CD14-positive monocyte (primary cell): ENCODE measurements at regions not wholly inside any gene's neighbourhood (a gene's known extent, or its start where the extent isn't known, plus 50 kb on each side); places are given as distances from the start of the nearest gene placed in this dataset.
"Not testable (repeated sequence)": the region's sequence is repeated elsewhere in the genome, so short reads cannot be mapped to it uniquely, and the experiment has no call there.

Source experiments
- DNase-seq, 3 donors: peaks; one replicate each; pipeline ENCODE4 v3.0.0-alpha.2; 2011 to 2022
- H2AFZ ChIP-seq: 2 replicates; pipeline ENCODE4 v1.6.0; 2012; ENCODE audit warnings: mild to moderate bottlenecking, low read depth, low read length, inconsistent platforms; ENCODE audit not compliant: insufficient read depth, poor library complexity, severe bottlenecking
- H3K27ac ChIP-seq, 2 donors: 1 replicate in 1 of 2; 2 replicates in 1 of 2; pipeline ENCODE4 v1.5.1; 2012 to 2013; ENCODE audit warnings: low read length in 2 of 2, control low read depth in 1 of 2, inconsistent platforms in 1 of 2, low read depth in 1 of 2, mild to moderate bottlenecking in 1 of 2
- H3K27me3 ChIP-seq, 2 donors: one replicate each; pipeline versions ENCODE4 v1.6.0 to v1.6.1; 2011 to 2013; ENCODE audit warnings: low read length in 2 of 2; ENCODE audit not compliant: control insufficient read depth in 2 of 2, insufficient read depth in 2 of 2
- H3K36me3 ChIP-seq, 2 donors: replicated peaks in 1 of 2; 1 replicate in 1 of 2; 2 replicates in 1 of 2; pipeline versions ENCODE4 v1.5.1 to v1.6.1; 2012 to 2013; ENCODE audit warnings: low read length in 2 of 2, control low read depth in 1 of 2, inconsistent platforms in 1 of 2, mild to moderate bottlenecking in 1 of 2; ENCODE audit not compliant: insufficient read depth in 2 of 2, control insufficient read depth in 1 of 2
- H3K4me1 ChIP-seq, 2 donors: 1 replicate in 1 of 2; 2 replicates in 1 of 2; pipeline versions ENCODE4 v1.5.1 to v1.6.1; 2012 to 2013; ENCODE audit warnings: low read length in 2 of 2, control low read depth in 1 of 2, inconsistent platforms in 1 of 2, mild to moderate bottlenecking in 1 of 2, moderate library complexity in 1 of 2; ENCODE audit not compliant: insufficient read depth in 2 of 2, control insufficient read depth in 1 of 2
- H3K4me2 ChIP-seq: replicated peaks from 2 replicates; pipeline ENCODE3; 2012; ENCODE audit warnings: low read length, moderate library complexity, mild to moderate bottlenecking; ENCODE audit not compliant: poor library complexity, severe bottlenecking; ENCODE audit errors: extremely low read depth
- H3K4me3 ChIP-seq, 3 experiments: fragments of 200-600 bp in 1 of 3; sonication (generic) in 1 of 3; replicated peaks in 1 of 3; 1 replicate in 2 of 3; 2 replicates in 1 of 3; pipeline ENCODE4 v1.5.1; 2011 to 2013; ENCODE audit warnings: low read length in 3 of 3, mild to moderate bottlenecking in 3 of 3, control low read depth in 2 of 3, low read depth in 2 of 3, inconsistent platforms in 1 of 3, moderate library complexity in 1 of 3
- H3K79me2 ChIP-seq: 2 replicates; pipeline ENCODE4 v1.6.0; 2012; ENCODE audit warnings: mild to moderate bottlenecking, control low read depth, inconsistent platforms, low read length, moderate library complexity; ENCODE audit not compliant: insufficient read depth
- H3K9ac ChIP-seq: 2 replicates; pipeline ENCODE4 v1.6.0; 2017; ENCODE audit warnings: low read length, mild to moderate bottlenecking; ENCODE audit not compliant: insufficient read depth, poor library complexity, severe bottlenecking
- H3K9me3 ChIP-seq, 2 donors: replicated peaks in 1 of 2; 1 replicate in 1 of 2; 2 replicates in 1 of 2; pipeline versions ENCODE4 v1.5.1 to v1.6.1; 2012 to 2013; ENCODE audit warnings: low read length in 2 of 2, control low read depth in 1 of 2; ENCODE audit not compliant: control insufficient read depth in 1 of 2, insufficient read depth in 1 of 2
- H4K20me1 ChIP-seq: 2 replicates; pipeline ENCODE4 v1.6.0; 2012; ENCODE audit warnings: mild to moderate bottlenecking, low read length, control low read depth, moderate library complexity; ENCODE audit not compliant: insufficient read depth
- H3K27ac Mint-ChIP-seq, 7 donors: one replicate each; pipeline ENCODE4 v1.8.0; 2020; ENCODE audit warnings: mild to moderate bottlenecking in 7 of 7, mixed read lengths in 7 of 7, moderate library complexity in 6 of 7, inconsistent platforms in 2 of 7
- H3K27me3 Mint-ChIP-seq, 3 donors: one replicate each; pipeline ENCODE4 v1.8.0; 2021 to 2022; ENCODE audit warnings: low read depth in 3 of 3, mild to moderate bottlenecking in 3 of 3, mixed read lengths in 3 of 3, moderate library complexity in 3 of 3, inconsistent platforms in 1 of 3
- H3K36me3 Mint-ChIP-seq, 2 donors: one replicate each; pipeline ENCODE4 v1.8.0; 2020; ENCODE audit warnings: mixed read lengths in 2 of 2, inconsistent platforms in 1 of 2, mild to moderate bottlenecking in 1 of 2
- H3K4me1 Mint-ChIP-seq: one replicate; pipeline ENCODE4 v1.8.0; 2020; ENCODE audit warnings: mild to moderate bottlenecking, mixed read lengths
- H3K4me3 Mint-ChIP-seq, 2 donors: one replicate each; pipeline ENCODE4 v1.8.0; 2020; ENCODE audit warnings: mild to moderate bottlenecking in 2 of 2, mixed read lengths in 2 of 2, moderate library complexity in 1 of 2
- H3K9me3 Mint-ChIP-seq, 7 donors: one replicate each; pipeline ENCODE4 v1.8.0; 2020 to 2022; ENCODE audit warnings: mixed read lengths in 7 of 7, mild to moderate bottlenecking in 6 of 7, moderate library complexity in 6 of 7, inconsistent platforms in 2 of 7
- CTCF ChIP-seq: fragments of 200-600 bp; IDR thresholded peaks from one replicate; pipeline ENCODE4 v1.8.0; 2022; ENCODE audit warnings: antibody characterized with exemption, mild to moderate bottlenecking
- WGBS: methylation state at CpG from one replicate; pipeline ENCODE4 v1.1.5; 2013; ENCODE audit warnings: missing lambda C conversion rate; ENCODE audit not compliant: insufficient coverage; 5-methylcytosine and 5-hydroxymethylcytosine counted together
- intact Hi-C, 2 donors: fragments of 100-400 bp; cut with micrococcal nuclease; formaldehyde crosslinking; loops; one replicate each; pipeline versions ENCODE4 v1.15.0 to v1.15.1; 2023

DNA sequence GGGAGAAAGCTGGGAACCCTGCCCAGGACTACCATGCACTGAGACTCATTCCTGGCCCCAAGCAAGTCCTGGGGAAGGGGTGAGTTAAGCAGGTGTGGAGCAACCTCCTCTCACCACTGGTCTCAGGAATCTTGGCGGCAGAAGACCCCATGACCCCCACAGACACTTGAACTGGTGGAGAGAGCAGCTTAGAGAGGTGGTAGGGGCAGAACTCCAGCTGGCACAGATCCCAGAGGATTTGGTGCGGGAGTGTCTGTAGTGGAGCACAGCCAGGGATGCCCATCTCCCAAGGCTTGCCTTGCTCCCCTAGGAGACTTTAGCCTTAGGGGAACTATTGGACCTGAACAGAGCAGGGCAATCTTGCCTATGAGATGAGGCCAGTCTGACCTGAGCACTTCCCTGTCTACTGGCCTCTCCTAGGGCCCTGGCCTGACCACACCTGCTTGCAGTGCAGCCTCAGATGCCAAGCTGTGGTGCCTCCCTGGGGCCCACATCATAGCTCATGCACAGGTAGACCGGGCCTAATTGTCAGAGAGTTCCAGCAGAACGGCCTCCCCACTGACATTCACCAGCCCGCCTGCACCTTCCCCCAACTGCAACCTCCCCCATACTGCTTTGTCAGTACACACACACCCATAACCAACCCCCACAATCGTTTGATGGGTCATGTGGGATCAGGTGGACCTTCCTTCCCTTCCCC, 78.0 kb downstream of the NAA11 start:
- H3K4me1 Mint-ChIP-seq, result peaks cover 9% of the 10 kb centered on the region
- no peaks in the 10 kb centered on the region for H4K20me1 ChIP-seq
- H3K79me2 ChIP-seq, result no peaks in the 10 kb centered on the region
- H3K36me3 ChIP-seq, result no peaks in the 10 kb centered on the region
- no peak overlapping the region for H3K4me2 ChIP-seq
- H3K4me3 Mint-ChIP-seq, result no peak overlapping the region
- peaks cover 1 to 4% (median 2%) of the 10 kb centered on the region in 3 donors for H3K27me3 Mint-ChIP-seq
- no peaks in the 10 kb centered on the region for H3K27me3 ChIP-seq
- no peak overlapping the region for H3K9ac ChIP-seq
- peaks cover 0 to 6% of the 10 kb centered on the region in 2 donors for H3K9me3 ChIP-seq
- intact Hi-C loops, result no loop called here
- TF ChIP-seq CTCF, result no peak
- H3K36me3 Mint-ChIP-seq, result no peaks in the 10 kb centered on the region
- WGBS, result 90% methylated on average over 5 of the region's 6 CpGs
- no peak overlapping the region for H3K27ac ChIP-seq
- H2AFZ ChIP-seq, result no peak overlapping the region
- peaks cover 0 to 4% of the 10 kb centered on the region in 2 donors for H3K4me1 ChIP-seq
- H3K27ac Mint-ChIP-seq, result no peak overlapping the region
- no peak for DNase-seq
- H3K9me3 Mint-ChIP-seq, result peaks cover 6 to 11% (median 8%) of the 10 kb centered on the region in 7 donors
- no peak overlapping the region for H3K4me3 ChIP-seq

DNA sequence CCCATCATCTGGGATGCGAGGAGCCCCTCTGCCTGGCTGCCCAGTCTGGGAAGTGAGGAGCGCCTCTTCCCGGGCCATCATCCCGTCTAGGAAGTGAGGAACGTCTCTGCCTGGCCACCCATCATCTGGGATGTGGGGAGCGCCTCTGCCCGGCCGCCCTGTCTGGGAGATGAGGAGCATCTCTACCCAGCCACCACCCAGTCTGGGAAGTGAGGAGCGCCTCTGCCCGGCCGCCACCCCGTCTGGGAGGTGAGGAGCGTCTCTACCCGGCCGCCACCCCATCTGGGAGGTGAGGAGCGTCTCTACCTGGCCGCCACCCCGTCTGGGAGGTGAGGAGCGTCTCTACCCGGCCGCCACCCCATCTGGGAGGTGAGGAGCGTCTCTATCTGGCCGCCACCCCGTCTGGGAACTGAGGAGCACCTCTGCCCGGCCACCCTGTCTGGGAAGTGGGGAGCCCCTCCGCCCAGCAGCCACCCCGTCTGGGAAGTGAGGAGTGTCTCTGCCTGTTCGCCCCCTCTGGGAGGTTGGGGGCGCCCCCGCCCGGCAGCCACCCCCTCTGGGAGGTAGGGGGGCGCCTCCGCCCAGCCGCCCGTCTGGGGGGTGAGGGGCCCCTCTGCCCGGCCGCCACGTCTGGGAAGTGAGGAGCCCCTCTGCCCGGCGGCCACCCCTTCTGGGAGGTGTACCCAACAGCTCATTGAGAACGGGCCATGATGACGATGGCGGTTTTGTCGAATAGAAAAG, 80.5 kb downstream of the NAA11 start:
- H3K9me3 ChIP-seq, intact Hi-C loops, H3K4me3 ChIP-seq, H3K4me1 Mint-ChIP-seq, H3K27me3 Mint-ChIP-seq, H4K20me1 ChIP-seq, H3K4me3 Mint-ChIP-seq, H3K27me3 ChIP-seq, H3K27ac Mint-ChIP-seq, DNase-seq, H2AFZ ChIP-seq, H3K4me1 ChIP-seq, H3K36me3 Mint-ChIP-seq, H3K36me3 ChIP-seq, H3K79me2 ChIP-seq, H3K27ac ChIP-seq, H3K9ac ChIP-seq, H3K4me2 ChIP-seq: not testable (repeated sequence)
- H3K9me3 Mint-ChIP-seq, result peaks cover 6 to 11% (median 8%) of the 10 kb centered on the region in 7 donors
- 88% methylated on average over 18 of the region's 44 CpGs for WGBS
